HK-2 (cell line): ENCODE measurements at regions not wholly inside any gene's neighbourhood (a gene's known extent, or its start where the extent isn't known, plus 50 kb on each side); places are given as distances from the start of the nearest gene placed in this dataset.
"Not testable (repeated sequence)": the region's sequence is repeated elsewhere in the genome, so short reads cannot be mapped to it uniquely, and the experiment has no call there.

Source experiments
- DNase-seq: peaks from one replicate; pipeline ENCODE4 v3.0.0-alpha.2; 2018; ENCODE audit not compliant: unreplicated experiment

- no peak for DNase-seq
These were observed 305.1 kb upstream of the RIOK2 start for GRCh38 chr5:97488126-97488668.

- DNase-seq: no peak
These were observed 306.2 kb upstream of the RIOK2 start for GRCh38 chr5:97489010-97489840.

- no peak for DNase-seq
These were observed 311.4 kb upstream of the RIOK2 start for GRCh38 chr5:97494465-97494864.

- DNase-seq: no peak
These were observed 312.3 kb upstream of the RIOK2 start for GRCh38 chr5:97495301-97495700.

- DNase-seq: no peak
These were observed 313.0 kb upstream of the RIOK2 start for GRCh38 chr5:97496037-97496436.

GRCh38 chr5:97498657-97499056, 315.6 kb upstream of the RIOK2 start:
- DNase-seq: no peak

GRCh38 chr5:97499605-97500004, 316.6 kb upstream of the RIOK2 start:
- no peak for DNase-seq

GRCh38 chr5:97501286-97501964, 318.4 kb upstream of the RIOK2 start:
- DNase-seq: no peak

GRCh38 chr5:97501965-97502305, 318.9 kb upstream of the RIOK2 start:
- DNase-seq: no peak

GRCh38 chr5:97508864-97509263, 325.8 kb upstream of the RIOK2 start:
- DNase-seq: no peak

GRCh38 chr5:97519565-97519964, 336.5 kb upstream of the RIOK2 start:
- not testable (repeated sequence) for DNase-seq

- not testable (repeated sequence) for DNase-seq
These were observed 340.3 kb upstream of the RIOK2 start for GRCh38 chr5:97523336-97523735.

- DNase-seq: no peak
These were observed 342.7 kb upstream of the RIOK2 start for GRCh38 chr5:97525780-97526179.

GRCh38 chr5:97528941-97529340, 345.9 kb upstream of the RIOK2 start:
- no peak for DNase-seq

GRCh38 chr5:97529354-97529985, 346.4 kb upstream of the RIOK2 start:
- no peak for DNase-seq

GRCh38 chr5:97531549-97531948, 348.5 kb upstream of the RIOK2 start:
- DNase-seq: no peak

- peak; percentile 6 for DNase-seq
These were observed 351.1 kb upstream of the RIOK2 start for GRCh38 chr5:97534166-97534565.

GRCh38 chr5:97536683-97537082, 353.6 kb upstream of the RIOK2 start:
- no peak for DNase-seq

GRCh38 chr5:97538912-97539311, 355.9 kb upstream of the RIOK2 start:
- no peak for DNase-seq

GRCh38 chr5:97541864-97542263, 358.8 kb upstream of the RIOK2 start:
- no peak for DNase-seq

GRCh38 chr5:97542469-97542868, 359.4 kb upstream of the RIOK2 start:
- DNase-seq: no peak

GRCh38 chr5:97543166-97543565, 360.1 kb upstream of the RIOK2 start:
- DNase-seq: no peak

- DNase-seq: no peak
These were observed 361.2 kb upstream of the RIOK2 start for GRCh38 chr5:97544240-97544639.
